NCI-H1092 (cell line): ENCODE measurements at regions not wholly inside any gene's neighbourhood (a gene's known extent, or its start where the extent isn't known, plus 50 kb on each side); places are given as distances from the start of the nearest gene placed in this dataset.

Source experiments
- DNase-seq: peaks from one replicate; lab custom pipeline; 2025; lab: John Stamatoyannopoulos, UW

DNA sequence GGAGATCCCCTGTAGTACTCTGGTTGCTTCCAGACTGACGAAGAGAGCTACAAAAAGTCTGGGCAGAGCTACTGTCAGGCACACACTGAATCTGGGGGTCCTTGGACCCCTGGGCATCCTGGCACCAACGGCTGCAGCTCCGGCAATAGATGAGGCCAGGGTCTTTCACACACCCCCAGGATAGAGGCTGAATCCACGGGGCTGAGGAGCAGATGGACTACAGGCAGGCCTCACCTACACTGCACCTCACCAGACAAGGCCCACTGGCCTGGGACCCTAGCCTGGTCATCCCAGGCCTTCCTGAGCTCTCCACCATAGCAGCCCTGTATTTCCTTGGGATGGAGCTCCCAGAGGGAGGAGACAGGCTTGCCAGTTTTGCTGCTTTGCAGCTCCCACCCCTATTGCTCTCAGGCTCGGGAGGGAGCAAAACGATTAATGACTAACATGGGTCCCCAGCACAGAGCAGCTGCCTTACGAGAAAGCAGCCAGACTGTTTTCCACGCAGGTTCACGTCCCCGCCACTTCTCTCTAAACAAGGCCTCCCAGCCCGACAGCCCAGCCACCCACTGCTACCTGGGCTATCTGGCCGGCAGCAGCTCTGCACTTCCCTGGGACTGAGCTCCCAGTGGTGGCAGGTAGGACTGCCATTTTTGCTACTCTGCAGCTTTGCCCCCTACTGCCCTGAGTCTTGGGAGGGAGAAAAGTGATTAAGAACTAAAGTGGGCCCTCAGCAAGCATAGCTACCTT lies 1022.5 kb upstream of the ADGRL2 start:
- DNase-seq, result no peak

GRCh38 chr1:80776266-80776665 lies 1024.5 kb upstream of the ADGRL2 start:
- no peak for DNase-seq

- DNase-seq, result no peak
Measured at GRCh38 chr1:80769208-80769750, 1031.5 kb upstream of the ADGRL2 start.

- no peak for DNase-seq
Measured at GRCh38 chr1:80767711-80768110, 1033.0 kb upstream of the ADGRL2 start.

- no peak for DNase-seq
Measured at GRCh38 chr1:80759354-80759753, 1041.4 kb upstream of the ADGRL2 start.

GRCh38 chr1:80755944-80756343 lies 1044.8 kb upstream of the ADGRL2 start:
- DNase-seq, result no peak

DNA sequence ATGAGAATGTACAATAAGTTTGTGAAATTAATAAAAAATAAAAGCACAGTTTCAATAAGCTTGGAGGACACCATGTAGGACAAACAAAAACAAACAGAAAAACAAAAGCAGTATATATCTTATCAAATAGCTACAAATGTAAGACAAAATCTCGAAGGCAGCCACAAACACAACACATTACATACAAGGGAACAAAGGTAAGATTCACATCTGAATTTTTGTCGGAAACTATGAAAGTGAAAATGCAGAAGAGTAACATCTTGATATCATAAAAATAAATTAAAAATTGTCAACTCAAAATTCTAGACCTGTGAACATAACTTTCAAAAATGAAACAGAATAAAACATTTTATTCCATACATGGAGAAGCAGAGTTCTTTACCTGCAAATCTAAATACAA lies 1049.5 kb upstream of the ADGRL2 start:
- no peak for DNase-seq

DNA sequence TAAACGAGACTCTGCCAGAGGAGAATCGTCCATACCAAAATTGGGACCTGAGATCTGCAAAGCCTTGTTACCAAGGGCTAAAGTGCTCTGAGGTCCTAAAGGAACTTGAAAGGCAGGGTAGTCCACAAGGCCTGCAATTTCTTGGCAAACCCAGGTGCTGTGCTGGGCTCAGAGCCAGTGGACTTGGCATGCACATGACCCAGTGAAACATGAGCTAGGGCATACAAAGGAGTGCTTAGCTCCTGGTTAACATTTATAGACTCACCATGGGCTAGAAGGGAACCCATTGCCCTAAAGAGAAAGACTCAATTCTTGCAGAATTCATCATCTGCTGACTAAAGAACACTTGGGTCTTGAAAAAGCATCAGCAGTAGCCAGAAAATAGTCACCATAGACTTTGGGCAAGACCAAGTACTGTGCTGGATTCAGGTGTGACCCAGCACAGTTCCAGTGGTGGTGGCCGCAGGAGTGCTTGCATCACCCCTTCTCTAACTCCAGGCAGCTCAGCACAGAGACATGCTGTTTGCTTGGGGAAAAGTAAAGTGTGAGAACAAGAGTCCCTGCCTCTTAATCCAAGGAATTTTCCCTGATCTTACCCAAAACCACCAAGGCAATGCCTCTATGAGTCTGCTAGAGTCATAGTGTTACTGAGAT lies 1069.4 kb upstream of the ADGRL2 start:
- no peak for DNase-seq

DNA sequence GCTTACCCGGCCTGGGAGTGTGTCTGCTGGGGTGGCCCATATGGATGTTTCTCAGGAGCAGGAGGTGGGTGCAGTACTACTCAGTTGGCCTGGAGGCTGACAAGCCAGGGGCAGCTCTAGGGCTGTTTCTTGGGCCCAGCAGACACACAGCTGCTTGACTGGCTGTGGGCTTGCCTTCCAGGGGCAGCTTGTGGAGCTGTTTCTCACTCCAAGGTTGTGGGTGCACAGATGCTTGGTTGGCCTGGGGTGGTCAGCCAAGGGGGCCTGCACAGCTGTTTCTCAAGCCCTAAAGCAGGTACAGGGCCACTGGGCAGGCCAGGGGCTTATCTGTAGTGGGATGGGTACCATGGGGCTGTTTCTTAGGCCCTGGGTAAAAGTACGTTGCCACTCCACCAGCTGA lies 1078.1 kb upstream of the ADGRL2 start:
- no peak for DNase-seq

- no peak for DNase-seq
Measured at GRCh38 chr1:80706526-80706925, 1094.2 kb upstream of the ADGRL2 start.

GRCh38 chr1:80678438-80678837 lies 1122.3 kb upstream of the ADGRL2 start:
- DNase-seq, result no peak

- DNase-seq, result no peak
Measured at GRCh38 chr1:80675454-80675853, 1125.3 kb upstream of the ADGRL2 start.

DNA sequence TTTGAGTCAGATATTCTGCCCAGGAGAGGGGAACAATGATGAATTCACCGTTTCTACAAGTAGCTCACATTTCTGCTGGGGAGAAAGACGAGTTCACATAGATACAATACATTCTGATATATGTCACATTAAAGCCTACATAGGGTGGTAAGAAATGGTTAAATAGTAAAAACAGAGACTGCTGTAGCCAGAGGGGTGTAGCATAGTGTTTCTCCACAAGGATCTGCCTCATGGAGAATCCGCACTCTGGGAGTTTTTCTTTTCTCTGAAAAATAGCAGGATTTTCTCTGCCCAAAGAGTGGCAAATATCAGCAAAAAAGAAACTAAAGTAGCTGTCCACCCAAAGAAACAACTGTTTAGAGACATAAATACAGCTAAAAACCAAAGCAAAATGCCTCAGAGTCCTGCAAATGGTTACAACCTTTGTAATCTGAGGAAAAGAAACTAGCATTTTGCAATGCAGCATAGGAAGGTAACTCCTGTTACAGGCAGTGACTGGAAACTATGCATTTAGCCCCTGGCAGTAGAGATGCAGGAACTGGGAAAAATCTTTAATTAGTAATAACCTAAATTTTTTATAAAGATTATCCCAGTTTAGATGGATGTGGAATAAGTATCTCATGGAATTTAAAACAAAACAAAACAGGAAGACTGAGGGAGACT lies 1126.7 kb upstream of the ADGRL2 start:
- DNase-seq, result no peak

GRCh38 chr1:80668372-80668771 lies 1132.4 kb upstream of the ADGRL2 start:
- no peak for DNase-seq

GRCh38 chr1:80666073-80666472 lies 1134.7 kb upstream of the ADGRL2 start:
- no peak for DNase-seq

DNA sequence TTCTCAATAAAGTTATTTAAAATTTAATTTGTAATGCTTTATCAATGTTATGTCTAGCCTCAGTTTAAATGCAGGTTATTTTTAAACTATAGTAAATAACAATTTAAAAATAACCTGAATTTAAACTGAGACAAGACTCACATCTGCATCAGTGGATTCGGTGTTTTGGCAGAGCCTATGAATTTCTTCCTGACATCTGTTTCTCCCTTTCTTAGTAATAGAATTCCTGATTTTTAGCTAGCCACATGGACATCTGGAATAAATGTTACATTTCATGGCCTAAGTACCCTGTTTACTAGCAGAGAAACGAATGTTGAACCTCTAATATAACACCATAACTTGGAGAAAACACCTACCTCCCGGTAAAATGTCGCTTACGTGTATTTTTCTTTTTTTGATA lies 1141.6 kb upstream of the ADGRL2 start:
- DNase-seq, result no peak

- no peak for DNase-seq
Measured at GRCh38 chr1:80657707-80658106, 1143.0 kb upstream of the ADGRL2 start.

GRCh38 chr1:80657044-80657643 lies 1143.6 kb upstream of the ADGRL2 start:
- no peak for DNase-seq

- no peak for DNase-seq
Measured at GRCh38 chr1:80656641-80657040, 1144.1 kb upstream of the ADGRL2 start.

- no peak for DNase-seq
Measured at GRCh38 chr1:80656014-80656636, 1144.6 kb upstream of the ADGRL2 start.

GRCh38 chr1:80646053-80646452 lies 1154.7 kb upstream of the ADGRL2 start:
- DNase-seq, result no peak

GRCh38 chr1:80645621-80646020 lies 1155.1 kb upstream of the ADGRL2 start:
- no peak for DNase-seq
